ENCODE measurements at regions not wholly inside any gene's neighbourhood (a gene's known extent, or its start where the extent isn't known, plus 50 kb on each side); places are given as distances from the start of the nearest gene placed in this dataset.

GRCh38 chr2:173613386-173613785, 258.7 kb downstream of the CDCA7 start:
- no peak overlapping the region for H3K27ac Mint-ChIP-seq
- no peaks in the 10 kb centered on the region for H3K27me3 ChIP-seq (ENCODE audit: control insufficient read depth in 2 of 2, insufficient read depth in 2 of 2, low read length in 2 of 2)
- no peaks in the 10 kb centered on the region for H3K36me3 ChIP-seq (ENCODE audit: control insufficient read depth in 2 of 3, insufficient read depth in 3 of 3, low read length in 3 of 3)
- intact Hi-C loops (cut with micrococcal nuclease), result no loop called here
- no peaks in the 10 kb centered on the region for H3K36me3 Mint-ChIP-seq
- POLR2A ChIA-PET, result no interaction called here
- peaks cover 0 to 16% (median 4%) of the 10 kb centered on the region in 11 donors for H3K9me3 Mint-ChIP-seq
- no peaks in the 10 kb centered on the region for H3K4me1 ChIP-seq (ENCODE audit: control insufficient read depth in 2 of 2, insufficient read depth in 2 of 2, low read length in 2 of 2)
- H3K4me3 Mint-ChIP-seq, result no peak overlapping the region
- no peaks in the 10 kb centered on the region for H3K9me3 ChIP-seq (ENCODE audit: control insufficient read depth in 2 of 3, low read length in 3 of 3)
- H3K27ac ChIP-seq (ENCODE audit: low read depth, low read length), result no peak overlapping the region
- H3K4me3 ChIP-seq (ENCODE audit: low read length), result no peak overlapping the region
- no peak for ATAC-seq
- no peaks in the 10 kb centered on the region for H3K4me1 Mint-ChIP-seq
- peaks cover 0 to 54% (median 32%) of the 10 kb centered on the region in 5 donors for H3K27me3 Mint-ChIP-seq
- CTCF ChIA-PET, result no interaction called here
- no peak for DNase-seq

GRCh38 chr2:173614265-173614930, 259.7 kb downstream of the CDCA7 start:
- CTCF ChIA-PET, result no interaction called here
- intact Hi-C loops (cut with micrococcal nuclease), result no loop called here
- no peak overlapping the region for H3K27ac Mint-ChIP-seq

GRCh38 chr2:173623438-173624319, 269.0 kb downstream of the CDCA7 start:
- POLR2A ChIA-PET, result interaction anchor here (0.7 kb wide), 1 partner anchor 1911 kb away, joined by 4 read pairs; no protein-coding TSS in a partner anchor
- H3K27me3 Mint-ChIP-seq, result peaks cover 0 to 37% (median 28%) of the 10 kb centered on the region in 5 donors
- peaks cover 0 to 11% (median 1%) of the 10 kb centered on the region in 11 donors for H3K9me3 Mint-ChIP-seq

More at GRCh38 chr2:173614265-173614930, 259.7 kb downstream of the CDCA7 start:
- ATAC-seq, result no peak
- Mint-ChIP-seq H3K9me3 (peaks cover 0 to 16% (median 4%) of the 10 kb centered on the region in 11 donors), H3K27me3 (peaks cover 0 to 51% (median 32%) of the 10 kb centered on the region in 5 donors), H3K4me1 (no peaks in the 10 kb centered on the region), H3K36me3 (no peaks in the 10 kb centered on the region), H3K4me3 (no peak overlapping the region)
- no peak for DNase-seq
- POLR2A ChIA-PET, result no interaction called here
- Histone ChIP-seq H3K4me1 (ENCODE audit: control insufficient read depth in 2 of 2, insufficient read depth in 2 of 2, low read length in 2 of 2) (no peaks in the 10 kb centered on the region), H3K27ac (ENCODE audit: low read depth, low read length) (no peak overlapping the region), H3K27me3 (ENCODE audit: control insufficient read depth in 2 of 2, insufficient read depth in 2 of 2, low read length in 2 of 2) (no peaks in the 10 kb centered on the region), H3K36me3 (ENCODE audit: control insufficient read depth in 2 of 3, insufficient read depth in 3 of 3, low read length in 3 of 3) (no peaks in the 10 kb centered on the region), H3K4me3 (ENCODE audit: low read length) (no peak overlapping the region), H3K9me3 (ENCODE audit: control insufficient read depth in 2 of 3, low read length in 3 of 3) (no peaks in the 10 kb centered on the region)

GRCh38 chr2:173625315-173625714, 270.6 kb downstream of the CDCA7 start:
- ChIA-PET CTCF (no interaction called here), POLR2A (no interaction called here)
- Mint-ChIP-seq H3K36me3 (peaks cover 0 to 3% (median 0%) of the 10 kb centered on the region in 5 donors), H3K9me3 (peaks cover 0 to 11% (median 1%) of the 10 kb centered on the region in 11 donors), H3K4me1 (no peaks in the 10 kb centered on the region), H3K27me3 (peaks cover 3 to 37% (median 25%) of the 10 kb centered on the region in 5 donors), H3K4me3 (no peak overlapping the region), H3K27ac (no peak overlapping the region)
- Histone ChIP-seq H3K4me1 (ENCODE audit: control insufficient read depth in 2 of 2, insufficient read depth in 2 of 2, low read length in 2 of 2) (no peaks in the 10 kb centered on the region), H3K27ac (ENCODE audit: low read depth, low read length) (no peak overlapping the region), H3K9me3 (ENCODE audit: control insufficient read depth in 2 of 3, low read length in 3 of 3) (no peaks in the 10 kb centered on the region), H3K27me3 (ENCODE audit: control insufficient read depth in 2 of 2, insufficient read depth in 2 of 2, low read length in 2 of 2) (no peaks in the 10 kb centered on the region), H3K36me3 (ENCODE audit: control insufficient read depth in 2 of 3, insufficient read depth in 3 of 3, low read length in 3 of 3) (no peaks in the 10 kb centered on the region), H3K4me3 (ENCODE audit: low read length) (no peak overlapping the region)
- intact Hi-C loops (cut with micrococcal nuclease), result no loop called here
- no peak for ATAC-seq
- DNase-seq, result no peak

More at GRCh38 chr2:173623438-173624319, 269.0 kb downstream of the CDCA7 start:
- H3K36me3 Mint-ChIP-seq, result peaks cover 0 to 3% (median 0%) of the 10 kb centered on the region in 5 donors
- ATAC-seq, result no peak
- Histone ChIP-seq H3K4me1 (ENCODE audit: control insufficient read depth in 2 of 2, insufficient read depth in 2 of 2, low read length in 2 of 2) (no peaks in the 10 kb centered on the region), H3K9me3 (ENCODE audit: control insufficient read depth in 2 of 3, low read length in 3 of 3) (no peaks in the 10 kb centered on the region), H3K4me3 (ENCODE audit: low read length) (no peak overlapping the region), H3K36me3 (ENCODE audit: control insufficient read depth in 2 of 3, insufficient read depth in 3 of 3, low read length in 3 of 3) (no peaks in the 10 kb centered on the region), H3K27ac (ENCODE audit: low read depth, low read length) (no peak overlapping the region), H3K27me3 (ENCODE audit: control insufficient read depth in 2 of 2, insufficient read depth in 2 of 2, low read length in 2 of 2) (no peaks in the 10 kb centered on the region)
- H3K4me3 Mint-ChIP-seq, result no peak overlapping the region
- intact Hi-C loops (cut with micrococcal nuclease), result no loop called here
- CTCF ChIA-PET, result no interaction called here
- no peaks in the 10 kb centered on the region for H3K4me1 Mint-ChIP-seq
- no peak for DNase-seq
- H3K27ac Mint-ChIP-seq, result no peak overlapping the region

GRCh38 chr2:173629076-173629475, 274.4 kb downstream of the CDCA7 start:
- no peak overlapping the region for H3K4me3 Mint-ChIP-seq
- H3K36me3 Mint-ChIP-seq, result no peaks in the 10 kb centered on the region
- Histone ChIP-seq H3K4me1 (ENCODE audit: control insufficient read depth in 2 of 2, insufficient read depth in 2 of 2, low read length in 2 of 2) (no peaks in the 10 kb centered on the region), H3K9me3 (ENCODE audit: control insufficient read depth in 2 of 3, low read length in 3 of 3) (no peaks in the 10 kb centered on the region), H3K36me3 (ENCODE audit: control insufficient read depth in 2 of 3, insufficient read depth in 3 of 3, low read length in 3 of 3) (no peaks in the 10 kb centered on the region), H3K27ac (ENCODE audit: low read depth, low read length) (no peak overlapping the region), H3K4me3 (ENCODE audit: low read length) (no peak overlapping the region), H3K27me3 (ENCODE audit: control insufficient read depth in 2 of 2, insufficient read depth in 2 of 2, low read length in 2 of 2) (no peaks in the 10 kb centered on the region)
- H3K4me1 Mint-ChIP-seq, result no peaks in the 10 kb centered on the region
- POLR2A ChIA-PET, result no interaction called here
- CTCF ChIA-PET, result no interaction called here
- peaks cover 0 to 11% (median 3%) of the 10 kb centered on the region in 11 donors for H3K9me3 Mint-ChIP-seq
- peaks cover 6 to 48% (median 37%) of the 10 kb centered on the region in 5 donors for H3K27me3 Mint-ChIP-seq
- ATAC-seq, result no peak
- no peak overlapping the region for H3K27ac Mint-ChIP-seq
- no peak for DNase-seq
- intact Hi-C loops (cut with micrococcal nuclease), result no loop called here

GRCh38 chr2:173630425-173631126, 275.9 kb downstream of the CDCA7 start:
- Mint-ChIP-seq H3K9me3 (peaks cover 0 to 15% (median 3%) of the 10 kb centered on the region in 11 donors), H3K27ac (no peak overlapping the region)

More at GRCh38 chr2:173630425-173631126, 275.9 kb downstream of the CDCA7 start:
- H3K36me3 ChIP-seq (ENCODE audit: control insufficient read depth in 2 of 3, insufficient read depth in 3 of 3, low read length in 3 of 3), result no peaks in the 10 kb centered on the region
- POLR2A ChIA-PET, result no interaction called here
- intact Hi-C loops (cut with micrococcal nuclease), result no loop called here
- H3K4me3 Mint-ChIP-seq, result no peak overlapping the region
- H3K27me3 ChIP-seq (ENCODE audit: control insufficient read depth in 2 of 2, insufficient read depth in 2 of 2, low read length in 2 of 2), result no peaks in the 10 kb centered on the region
- no peaks in the 10 kb centered on the region for H3K4me1 Mint-ChIP-seq
- CTCF ChIA-PET, result interaction anchor here (0.7 kb wide), 1 partner anchor 981 kb away, joined by 3 read pairs; no protein-coding TSS in a partner anchor
- no peak overlapping the region for H3K4me3 ChIP-seq (ENCODE audit: low read length)
- H3K9me3 ChIP-seq (ENCODE audit: control insufficient read depth in 2 of 3, low read length in 3 of 3), result no peaks in the 10 kb centered on the region
- no peaks in the 10 kb centered on the region for H3K4me1 ChIP-seq (ENCODE audit: control insufficient read depth in 2 of 2, insufficient read depth in 2 of 2, low read length in 2 of 2)
- DNase-seq (no peak), ATAC-seq (no peak)
- no peaks in the 10 kb centered on the region for H3K36me3 Mint-ChIP-seq
- peaks cover 14 to 48% (median 42%) of the 10 kb centered on the region in 5 donors for H3K27me3 Mint-ChIP-seq
- no peak overlapping the region for H3K27ac ChIP-seq (ENCODE audit: low read depth, low read length)

Data from naive thymus-derived CD4-positive, alpha-beta T cell (primary cell).